Fibroblast of villous mesenchyme (primary cell): ENCODE measurements at regions not wholly inside any gene's neighbourhood (a gene's known extent, or its start where the extent isn't known, plus 50 kb on each side); places are given as distances from the start of the nearest gene placed in this dataset.

Experiments
- DNase-seq: peaks from one replicate; pipeline ENCODE4 v3.0.0-alpha.2; 2010; ENCODE audit warnings: low read depth
- H3K4me3 ChIP-seq: 2 replicates; pipeline ENCODE4 v1.5.1; 2011; ENCODE audit warnings: low read depth, mild to moderate bottlenecking, low read length
- CTCF ChIP-seq: IDR thresholded peaks from 2 replicates; pipeline ENCODE4 v1.5.1; 2012; ENCODE audit warnings: low read depth, mild to moderate bottlenecking, low read length; ENCODE audit not compliant: insufficient read depth

- no peak for DNase-seq
- H3K4me3 ChIP-seq: no peak overlapping the region
- no peak for TF ChIP-seq CTCF
Measured at GRCh38 chr4:56186808-56187523, 200.3 kb downstream of the AASDH start.

DNA sequence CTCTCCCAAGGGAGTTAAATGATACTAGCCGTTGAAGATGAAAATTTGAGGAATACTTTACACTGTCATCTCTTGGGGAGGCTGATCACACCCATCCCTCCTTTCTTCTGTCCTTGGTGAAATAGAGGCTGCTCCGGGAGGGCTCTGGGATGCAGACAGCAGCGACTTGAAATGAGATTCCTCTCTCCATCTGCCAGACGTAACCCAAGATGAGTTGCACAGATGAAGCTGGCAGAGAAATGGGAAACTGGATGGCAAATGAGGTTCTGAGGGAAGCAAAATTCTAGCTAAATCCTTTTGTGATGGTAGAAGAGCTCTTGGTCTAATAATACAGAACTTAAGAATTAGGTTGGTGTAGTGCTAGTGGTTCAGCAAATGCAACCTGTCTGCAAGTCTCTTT lies 201.4 kb downstream of the AASDH start:
- no peak for DNase-seq
- no peak for TF ChIP-seq CTCF
- H3K4me3 ChIP-seq: no peak overlapping the region

GRCh38 chr4:56184214-56184613 lies 203.1 kb downstream of the AASDH start:
- no peak for DNase-seq
- no peak for TF ChIP-seq CTCF
- H3K4me3 ChIP-seq: no peak overlapping the region

DNA sequence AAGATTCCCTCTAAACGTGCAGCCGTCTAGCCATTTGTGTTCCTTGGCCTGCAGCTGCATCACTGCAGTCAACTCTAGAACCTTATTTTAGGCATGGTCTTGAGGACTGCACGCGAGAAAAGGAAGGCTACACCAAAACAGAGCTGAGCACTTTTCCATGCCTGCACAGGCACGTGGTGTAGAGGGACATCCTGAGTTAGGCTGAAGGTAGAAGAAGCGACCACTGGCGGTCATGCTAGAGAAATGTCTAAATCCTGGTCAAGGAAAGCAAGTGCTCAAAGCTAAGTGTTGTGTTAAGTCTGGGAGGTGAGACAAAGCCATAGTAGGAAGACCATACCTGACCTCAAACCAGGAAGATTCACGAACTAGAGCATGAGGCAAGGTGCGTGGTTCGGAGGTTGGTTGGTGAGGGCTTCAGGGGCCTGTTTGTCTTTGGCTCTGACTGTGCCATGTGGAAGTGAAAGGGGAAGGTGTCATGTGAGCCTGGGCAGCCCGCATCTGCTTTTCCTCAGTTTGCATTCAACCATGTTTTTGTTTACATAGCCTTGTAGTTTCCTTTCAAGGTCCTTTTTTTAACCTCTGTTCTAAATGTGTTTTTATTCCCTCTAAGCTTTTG lies 203.8 kb downstream of the AASDH start:
- TF ChIP-seq CTCF: no peak
- peak; percentile 17 for DNase-seq
- H3K4me3 ChIP-seq: no peak overlapping the region

DNA sequence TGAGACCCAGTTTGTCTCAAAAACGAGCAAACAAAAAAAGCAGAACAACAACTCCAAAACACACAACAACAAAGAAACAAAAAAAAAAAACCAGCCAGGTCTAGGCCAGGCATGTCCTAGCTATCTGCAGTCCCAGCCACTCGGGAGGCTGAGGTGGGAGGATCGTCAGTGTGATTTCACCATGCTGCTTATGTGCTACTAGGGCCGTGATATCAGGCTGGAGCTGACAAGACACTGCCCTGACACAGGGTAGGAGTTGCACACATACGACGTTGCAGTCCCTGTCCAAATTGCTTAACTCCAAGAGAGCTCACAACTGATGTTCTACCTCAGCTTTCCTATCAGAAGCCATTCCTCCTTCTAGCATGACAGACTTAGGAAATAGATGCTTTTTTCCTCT lies 204.9 kb downstream of the AASDH start:
- no peak for DNase-seq
- TF ChIP-seq CTCF: no peak
- H3K4me3 ChIP-seq: no peak overlapping the region

- H3K4me3 ChIP-seq: no peak overlapping the region
- no peak for DNase-seq
- no peak for TF ChIP-seq CTCF
Measured at GRCh38 chr4:56181140-56181953, 205.9 kb downstream of the AASDH start.
